HL-60 (cell line): ENCODE measurements at regions not wholly inside any gene's neighbourhood (a gene's known extent, or its start where the extent isn't known, plus 50 kb on each side); places are given as distances from the start of the nearest gene placed in this dataset.

Experiments
- CTCF ChIP-seq: IDR thresholded peaks from one replicate; pipeline ENCODE4 v1.5.1; 2011; ENCODE audit warnings: low read length, control low read depth, inconsistent platforms; ENCODE audit not compliant: insufficient read depth
- GABPA ChIP-seq: IDR thresholded peaks from 2 replicates; pipeline ENCODE4 v1.6.1; 2012; ENCODE audit warnings: low read depth
- POLR2AphosphoS5 ChIP-seq: IDR thresholded peaks from 2 replicates; pipeline ENCODE4 v1.6.1; 2012; ENCODE audit warnings: low read depth
- REST ChIP-seq: IDR thresholded peaks from 2 replicates; pipeline ENCODE4 v1.6.1; 2012; ENCODE audit warnings: low read depth; ENCODE audit not compliant: insufficient replicate concordance
- SPI1 ChIP-seq: IDR thresholded peaks from 2 replicates; pipeline ENCODE4 v1.6.1; 2012; ENCODE audit warnings: low read depth, mild to moderate bottlenecking, borderline replicate concordance

GRCh38 chr6:126419901-126420300 lies 80.0 kb downstream of the CENPW start:
- TF ChIP-seq CTCF, result no peak
- TF ChIP-seq REST, result no peak
- TF ChIP-seq POLR2AphosphoS5, result no peak
- TF ChIP-seq GABPA, result no peak
- TF ChIP-seq SPI1, result no peak
